CD4-positive, alpha-beta T cell (primary cell): ENCODE measurements at regions not wholly inside any gene's neighbourhood (a gene's known extent, or its start where the extent isn't known, plus 50 kb on each side); places are given as distances from the start of the nearest gene placed in this dataset.

Experiments used
- ATAC-seq: fragments of 200-7000 bp; cut with Tn5 transposase; one replicate; pipeline ENCODE4 v1.10.0; 2022; ENCODE audit warnings: mild to moderate bottlenecking; ENCODE audit not compliant: poor library complexity
- CTCF ChIA-PET: fragments of 350-600 bp; sonication (Branson Sonifier 250); formaldehyde crosslinking; loops from one replicate; lab custom pipeline; 2021; ENCODE audit warnings: antibody characterized with exemption, inconsistent platforms; lab: Charles Lee
- POLR2A ChIA-PET: fragments of 350-600 bp; sonication (Branson Sonifier 250); formaldehyde crosslinking; loops from one replicate; lab custom pipeline; 2021; ENCODE audit warnings: antibody characterized with exemption, inconsistent platforms; lab: Charles Lee
- DNase-seq, 14 experiments: peaks; one replicate each; pipeline ENCODE4 v3.0.0-alpha.2; 2013 to 2020; ENCODE audit warnings: mixed read lengths in 2 of 14
- H3K27ac ChIP-seq, 2 donors: one replicate each; pipeline versions ENCODE4 v1.5.1 to v1.7.0; 2013; ENCODE audit warnings: low read length in 2 of 2, low read depth in 1 of 2, mild to moderate bottlenecking in 1 of 2
- H3K27me3 ChIP-seq, 2 experiments: 1 replicate in 1 of 2; 2 replicates in 1 of 2; pipeline versions ENCODE4 v1.6.1 to v1.7.0; 2013; ENCODE audit warnings: low read length in 2 of 2, control low read depth in 1 of 2, mild to moderate bottlenecking in 1 of 2, moderate library complexity in 1 of 2; ENCODE audit not compliant: insufficient read depth in 2 of 2, control insufficient read depth in 1 of 2
- H3K36me3 ChIP-seq: one replicate; pipeline ENCODE4 v1.6.1; 2013; ENCODE audit warnings: low read length, control low read depth; ENCODE audit not compliant: insufficient read depth
- H3K4me1 ChIP-seq: one replicate; pipeline ENCODE4 v1.6.1; 2013; ENCODE audit warnings: low read length, control low read depth; ENCODE audit not compliant: insufficient read depth
- H3K4me3 ChIP-seq: one replicate; pipeline ENCODE4 v1.5.1; 2013; ENCODE audit warnings: mild to moderate bottlenecking, low read length, moderate library complexity
- H3K9me3 ChIP-seq, 2 experiments: 1 replicate in 1 of 2; 2 replicates in 1 of 2; pipeline versions ENCODE4 v1.6.1 to v1.7.0; 2013; ENCODE audit warnings: low read length in 2 of 2, mild to moderate bottlenecking in 2 of 2, control low read depth in 1 of 2, moderate library complexity in 1 of 2; ENCODE audit not compliant: control insufficient read depth in 1 of 2, insufficient read depth in 1 of 2
- H3K27ac Mint-ChIP-seq: one replicate; pipeline ENCODE4 v1.8.0; 2020; ENCODE audit warnings: mixed read lengths
- H3K27me3 Mint-ChIP-seq: one replicate; pipeline ENCODE4 v1.8.0; 2021; ENCODE audit warnings: mixed read lengths
- H3K36me3 Mint-ChIP-seq: one replicate; pipeline ENCODE4 v1.8.0; 2021; ENCODE audit warnings: low read depth, mixed read lengths
- H3K4me1 Mint-ChIP-seq: one replicate; pipeline ENCODE4 v1.8.0; 2021; ENCODE audit warnings: low read depth, mixed read lengths
- H3K4me3 Mint-ChIP-seq: one replicate; pipeline ENCODE4 v1.8.0; 2020; ENCODE audit warnings: mild to moderate bottlenecking, mixed read lengths
- H3K9me3 Mint-ChIP-seq: one replicate; pipeline ENCODE4 v1.8.0; 2020; ENCODE audit warnings: mixed read lengths
- CTCF ChIP-seq: fragments of 200-600 bp; IDR thresholded peaks from one replicate; pipeline ENCODE4 v1.8.0; 2022; ENCODE audit warnings: antibody characterized with exemption, mild to moderate bottlenecking
- intact Hi-C, 2 experiments: fragments of 100-400 bp; cut with DNase I in 1 of 2; cut with micrococcal nuclease in 1 of 2; formaldehyde crosslinking; loops; one replicate each; pipeline versions ENCODE4 v1.15.1 to v1.9.0; 2023 to 2025; cut with DNase I, micrococcal nuclease

GRCh38 chr9:86828631-86829030 is 118.7 kb downstream of the GAS1 start:
- Histone ChIP-seq H3K4me3 (no peak overlapping the region), H3K36me3 (no peaks in the 10 kb centered on the region), H3K4me1 (no peaks in the 10 kb centered on the region), H3K27me3 (no peaks in the 10 kb centered on the region), H3K27ac (no peak overlapping the region), H3K9me3 (no peaks in the 10 kb centered on the region)
- TF ChIP-seq CTCF: no peak
- H3K9me3 Mint-ChIP-seq: peaks cover 2% of the 10 kb centered on the region
- ATAC-seq (no peak), DNase-seq (peak in 1 of 14 experiments; percentile 3)
- H3K27me3 Mint-ChIP-seq: no peaks in the 10 kb centered on the region
- ChIA-PET POLR2A (no interaction called here), CTCF (no interaction called here)
- no peak overlapping the region for H3K27ac Mint-ChIP-seq
- intact Hi-C loops: no loop called here
- no peaks in the 10 kb centered on the region for H3K36me3 Mint-ChIP-seq
- H3K4me3 Mint-ChIP-seq: no peak overlapping the region
- H3K4me1 Mint-ChIP-seq: no peaks in the 10 kb centered on the region

- Mint-ChIP-seq H3K27me3 (no peaks in the 10 kb centered on the region), H3K9me3 (peaks cover 2% of the 10 kb centered on the region), H3K36me3 (no peaks in the 10 kb centered on the region), H3K27ac (no peak overlapping the region), H3K4me3 (no peak overlapping the region), H3K4me1 (no peaks in the 10 kb centered on the region)
- no peaks in the 10 kb centered on the region for H3K27me3 ChIP-seq
- ChIA-PET POLR2A (no interaction called here), CTCF (no interaction called here)
- H3K9me3 ChIP-seq: no peaks in the 10 kb centered on the region
- H3K36me3 ChIP-seq: no peaks in the 10 kb centered on the region
- H3K4me3 ChIP-seq: no peak overlapping the region
- no peak for TF ChIP-seq CTCF
- intact Hi-C loops: no loop called here
- DNase-seq (no peak), ATAC-seq (no peak)
- no peaks in the 10 kb centered on the region for H3K4me1 ChIP-seq
- no peak overlapping the region for H3K27ac ChIP-seq
Observed at GRCh38 chr9:86827893-86828292, 119.4 kb downstream of the GAS1 start.

GRCh38 chr9:86825299-86825698 is 122.0 kb downstream of the GAS1 start:
- H3K27me3 Mint-ChIP-seq: no peaks in the 10 kb centered on the region
- Histone ChIP-seq H3K9me3 (no peaks in the 10 kb centered on the region), H3K27me3 (no peaks in the 10 kb centered on the region), H3K36me3 (no peaks in the 10 kb centered on the region), H3K4me3 (no peak overlapping the region), H3K27ac (no peak overlapping the region), H3K4me1 (no peaks in the 10 kb centered on the region)
- CTCF ChIA-PET: no interaction called here
- intact Hi-C loops: no loop called here
- no peak overlapping the region for H3K27ac Mint-ChIP-seq
- ATAC-seq (no peak), DNase-seq (no peak)
- peaks cover 2% of the 10 kb centered on the region for H3K9me3 Mint-ChIP-seq
- no peaks in the 10 kb centered on the region for H3K4me1 Mint-ChIP-seq
- no peak for TF ChIP-seq CTCF
- no peaks in the 10 kb centered on the region for H3K36me3 Mint-ChIP-seq
- H3K4me3 Mint-ChIP-seq: no peak overlapping the region
- POLR2A ChIA-PET: no interaction called here
